Stimulated activated CD4-positive, alpha-beta T cell treated with anti-CD3 and anti-CD28 coated beads, Interleukin-1b, Interleukin-23, amount 100 ng/mL, for 1 hour (primary cell): ENCODE measurements at regions not wholly inside any gene's neighbourhood (a gene's known extent, or its start where the extent isn't known, plus 50 kb on each side); places are given as distances from the start of the nearest gene placed in this dataset.

Experiments used
- DNase-seq, 2 donors: peaks; one replicate each; pipeline ENCODE4 v3.0.0-alpha.2; 2020; ENCODE audit warnings: low read depth in 2 of 2

DNA sequence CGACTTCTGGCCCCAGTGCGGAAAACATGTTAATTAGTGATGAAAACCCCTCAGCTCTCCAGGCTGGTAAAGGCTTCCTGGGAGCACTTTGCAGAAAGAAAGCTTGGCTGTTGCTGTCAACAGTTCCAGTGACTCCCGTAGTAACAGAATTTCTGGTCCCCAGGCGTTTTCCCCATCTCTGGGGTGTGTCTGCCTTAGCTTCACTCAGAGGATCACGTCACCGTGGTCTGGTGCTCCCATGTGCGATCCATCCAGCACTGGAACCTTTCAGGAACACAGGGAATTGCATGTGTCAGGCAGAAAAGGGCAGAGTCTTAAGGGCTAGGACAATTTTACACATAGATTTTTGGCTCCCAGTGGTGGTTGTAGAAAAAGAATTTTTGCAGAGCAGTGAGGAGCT, 470.4 kb upstream of the USP24 start:
- DNase-seq = no peak

DNA sequence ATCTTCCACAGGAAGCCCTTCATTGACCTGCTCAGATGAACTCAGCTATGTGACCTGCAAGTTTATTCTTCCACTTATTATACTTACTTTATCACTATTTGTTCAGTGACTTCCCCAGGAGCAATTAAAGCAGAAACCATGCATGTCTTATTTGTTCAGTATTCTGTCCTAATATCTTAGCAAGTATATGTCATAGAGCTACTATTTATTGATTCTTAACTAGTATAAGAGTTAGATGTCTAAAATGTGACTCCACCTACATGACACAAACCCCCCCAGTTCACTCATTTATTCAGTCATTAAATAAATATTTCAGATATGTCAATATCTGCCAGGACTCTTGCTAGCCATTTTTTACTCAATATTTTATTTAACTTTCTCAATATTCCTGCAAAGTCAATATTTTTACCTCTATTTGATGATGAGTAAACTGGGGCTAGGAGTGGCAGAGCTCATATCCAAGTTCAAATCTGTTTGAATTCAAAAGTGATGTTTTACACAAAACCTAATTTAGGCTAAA, 469.0 kb upstream of the USP24 start:
- DNase-seq = no peak

DNA sequence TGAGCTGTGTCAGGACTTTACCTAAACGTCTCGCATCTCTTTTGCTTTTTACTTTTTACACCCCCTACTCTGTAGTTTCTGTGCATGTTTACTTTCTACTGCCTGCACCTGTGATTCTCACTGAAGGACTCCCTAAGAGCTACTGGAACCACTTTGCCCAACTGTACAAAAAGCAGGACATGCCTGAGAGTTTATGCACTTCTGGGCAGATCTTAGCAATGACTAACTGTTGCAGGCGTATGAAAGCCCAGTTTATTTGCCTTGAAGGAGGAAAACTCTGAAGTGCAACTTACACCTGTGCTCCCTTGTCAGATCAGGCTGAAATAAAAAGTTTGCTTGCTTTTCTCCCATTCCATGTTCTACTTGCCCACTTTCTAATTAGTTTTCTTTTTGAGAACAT, 467.0 kb upstream of the USP24 start:
- DNase-seq = no peak

DNA sequence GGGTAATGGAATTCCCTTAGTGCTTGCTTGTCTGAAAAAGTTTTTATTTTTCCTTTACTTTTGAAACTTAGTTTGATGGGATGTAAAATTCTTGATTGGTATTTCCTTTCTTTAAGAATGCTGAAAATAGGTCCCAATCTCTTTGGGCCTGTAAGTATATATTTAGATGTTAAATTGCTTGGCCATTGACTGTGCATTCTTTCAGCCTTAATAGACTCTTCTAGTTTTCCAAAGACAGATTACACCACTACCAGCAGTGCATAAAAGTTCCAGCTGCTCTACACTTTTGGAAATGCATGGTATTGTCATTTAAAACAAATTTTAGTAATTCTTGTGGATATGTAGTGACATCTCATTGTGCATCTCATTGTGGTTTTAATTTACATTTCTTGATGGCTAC, 464.8 kb upstream of the USP24 start:
- DNase-seq = no peak

DNA sequence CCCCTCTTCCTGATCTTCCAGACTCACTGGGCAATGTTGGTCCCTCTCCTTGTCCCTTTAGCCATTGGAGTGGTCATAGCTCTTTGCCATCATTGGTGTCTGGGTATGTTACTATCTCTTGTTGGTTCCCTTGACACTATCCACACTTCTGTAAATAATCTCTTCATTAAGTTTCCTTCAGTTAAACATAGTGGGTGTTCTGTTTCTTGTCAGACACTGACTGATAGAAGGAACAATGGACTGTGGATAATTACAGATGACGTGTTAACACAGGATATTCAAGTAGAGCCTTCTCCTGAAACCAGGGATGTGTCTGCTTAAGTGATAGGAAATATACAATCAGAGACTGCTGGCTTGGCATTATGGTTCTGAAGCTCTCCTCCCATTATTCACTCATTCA, 458.3 kb upstream of the USP24 start:
- DNase-seq = no peak

DNA sequence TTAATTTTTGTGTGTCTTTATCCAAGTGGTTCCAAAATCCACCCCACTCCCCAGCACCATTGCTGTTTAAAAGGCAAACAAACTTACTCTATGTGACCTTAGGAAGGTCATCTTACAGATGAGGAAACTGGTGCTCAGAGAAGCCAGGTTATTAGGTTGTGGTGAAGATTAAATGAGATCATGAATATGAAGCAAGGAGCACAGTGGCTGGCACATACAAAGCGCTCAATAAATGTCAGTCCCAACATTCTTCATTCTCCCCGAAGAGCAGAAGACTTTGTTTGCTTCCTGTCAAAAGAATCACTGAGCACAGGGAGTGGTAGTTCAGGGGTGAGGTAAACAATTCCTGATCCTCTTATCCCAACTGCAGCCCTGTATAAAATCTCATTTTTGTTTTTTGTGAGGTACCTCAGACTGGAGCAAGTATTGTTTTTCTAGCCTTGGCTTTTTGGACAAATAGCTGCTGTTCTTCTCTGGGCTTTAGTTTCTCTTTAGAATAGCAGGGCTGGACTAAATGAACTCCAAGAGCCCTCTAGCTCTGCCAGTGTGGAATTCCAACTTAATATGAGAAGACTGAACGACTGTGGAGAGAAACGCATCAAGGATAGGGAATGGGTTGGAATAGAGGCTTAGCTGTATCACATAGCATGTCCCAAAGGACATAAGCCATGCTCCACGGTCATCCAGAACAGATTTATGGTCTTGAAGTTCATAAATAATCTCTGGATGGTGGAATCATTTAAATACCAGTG, 455.3 kb upstream of the USP24 start:
- no peak for DNase-seq

DNA sequence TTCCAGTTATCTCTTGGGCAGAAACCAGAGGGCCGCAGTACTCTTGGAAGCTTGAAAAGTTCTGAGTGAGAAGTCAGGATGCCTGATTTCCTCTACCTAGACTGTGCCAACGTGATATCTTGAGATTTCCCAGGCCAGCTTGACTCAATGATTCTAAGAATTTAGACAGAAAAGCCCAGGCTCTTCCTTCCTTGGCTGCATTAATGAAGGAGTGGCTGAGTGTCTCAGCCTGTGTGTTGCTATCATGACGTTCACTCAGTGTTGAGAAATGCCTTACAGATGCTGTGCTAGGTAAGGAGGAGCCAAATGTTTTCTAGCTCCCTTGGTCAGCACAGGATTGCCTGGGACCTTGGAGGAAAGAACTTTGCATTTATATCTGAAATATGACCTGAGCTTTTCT, 454.1 kb upstream of the USP24 start:
- no peak for DNase-seq

DNA sequence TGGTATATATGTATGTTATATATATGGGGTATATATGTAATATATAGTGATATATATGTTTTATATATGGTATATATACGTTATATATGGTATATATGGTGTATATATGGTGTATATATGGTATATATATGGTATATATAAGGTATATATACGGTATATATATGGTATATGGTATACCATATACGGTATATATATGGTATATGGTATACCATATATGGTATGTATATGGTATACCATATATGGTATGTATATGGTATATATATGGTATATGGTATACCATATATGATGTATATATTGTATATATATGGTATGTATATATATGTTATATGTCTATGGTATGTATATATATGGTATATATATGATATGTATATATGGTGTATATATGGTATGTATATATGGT, 447.7 kb upstream of the USP24 start:
- no peak for DNase-seq

DNA sequence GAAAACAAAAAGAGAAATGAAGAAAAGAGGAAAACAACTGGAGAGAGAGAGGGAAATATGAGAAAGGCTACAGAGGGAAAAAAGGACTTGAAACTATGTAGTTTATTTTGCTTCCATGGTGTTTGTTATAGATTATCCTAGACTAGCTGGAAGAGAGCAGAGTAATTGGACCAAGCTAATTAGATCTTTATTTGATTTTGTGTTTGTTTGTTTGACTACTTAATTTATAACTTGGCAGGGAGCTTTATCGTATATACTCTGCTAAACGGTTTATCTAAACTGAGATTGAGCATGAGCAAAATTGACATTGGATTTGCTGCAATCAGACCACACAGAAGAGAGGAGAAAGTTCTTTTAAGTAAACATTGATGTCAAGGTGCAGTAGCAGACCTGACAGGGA, 443.8 kb upstream of the USP24 start:
- no peak for DNase-seq

DNA sequence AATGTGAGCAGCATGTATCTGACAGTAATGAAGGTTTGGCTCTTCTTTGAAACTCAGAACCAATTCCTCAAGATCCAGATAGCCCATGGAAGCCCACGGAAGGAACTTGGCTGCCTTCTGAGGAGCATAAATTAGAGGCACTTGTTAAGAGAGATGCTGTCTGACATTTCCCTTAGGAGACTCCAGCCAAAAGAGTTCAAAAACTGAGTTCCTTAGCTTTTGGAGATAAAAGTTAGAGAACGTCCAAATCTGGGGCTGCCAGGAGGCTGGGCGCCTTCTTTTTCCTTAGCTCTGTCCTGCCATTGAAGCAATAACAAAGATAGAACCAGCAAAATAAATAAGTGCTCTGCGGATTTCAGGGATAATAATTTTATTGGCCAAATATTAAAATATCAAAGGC, 439.6 kb upstream of the USP24 start:
- DNase-seq = no peak

DNA sequence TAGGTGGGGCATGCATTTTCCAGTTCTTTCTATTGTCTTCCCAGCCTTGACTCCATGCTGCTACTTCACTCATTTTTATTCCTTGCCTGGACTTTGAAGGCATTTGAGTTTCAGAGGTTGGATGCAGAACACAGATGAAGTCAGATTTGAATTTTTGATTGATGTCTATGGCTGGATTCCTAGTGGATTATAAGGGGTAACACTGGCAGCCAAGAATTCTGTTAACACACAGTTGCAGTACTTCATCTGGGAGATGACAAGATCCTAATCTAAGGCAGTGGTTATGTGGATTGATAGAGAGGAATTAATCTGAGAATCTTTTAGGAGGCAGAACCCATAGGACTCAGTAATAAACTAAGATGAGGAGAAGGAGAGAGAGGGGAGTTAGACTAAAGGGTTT, 439.0 kb upstream of the USP24 start:
- no peak for DNase-seq

DNA sequence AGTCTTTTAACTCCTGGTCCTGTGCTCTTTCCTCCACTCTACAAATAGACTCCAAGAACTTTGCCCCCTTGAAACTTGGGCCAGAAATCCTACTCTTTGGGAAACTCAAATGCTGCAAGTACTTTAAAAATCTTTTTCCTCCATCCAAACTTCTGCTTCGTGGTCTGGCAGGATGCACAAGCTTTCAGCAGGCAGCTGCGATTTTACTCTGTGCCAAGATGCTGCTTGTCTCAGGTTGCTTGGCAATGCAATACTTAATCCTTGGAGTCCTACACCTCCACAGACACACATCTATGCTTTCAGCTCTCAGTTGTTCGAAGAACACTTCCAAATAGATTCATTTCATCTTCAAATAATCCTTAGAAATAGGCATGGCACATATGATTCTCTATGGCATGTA, 435.3 kb upstream of the USP24 start:
- DNase-seq = no peak

DNA sequence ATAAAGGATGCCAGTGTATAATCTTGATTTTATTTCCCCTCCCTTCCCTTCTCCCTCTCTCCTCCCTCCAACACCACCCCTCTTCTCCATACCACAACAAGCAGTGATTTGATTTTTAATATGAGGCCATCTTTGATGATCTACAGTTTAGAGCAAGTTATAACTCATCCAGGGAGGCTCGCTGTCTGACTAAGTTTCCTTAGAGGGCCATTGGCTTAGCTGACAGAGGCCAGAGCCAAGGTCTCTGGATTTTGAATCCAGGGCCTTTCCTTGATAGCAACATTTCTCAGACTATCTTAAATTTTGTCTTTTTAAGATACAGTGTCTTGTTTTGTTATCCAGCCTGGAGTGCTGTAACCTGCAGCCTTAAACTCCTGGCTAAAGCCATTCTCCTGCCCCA, 431.0 kb upstream of the USP24 start:
- DNase-seq = no peak

DNA sequence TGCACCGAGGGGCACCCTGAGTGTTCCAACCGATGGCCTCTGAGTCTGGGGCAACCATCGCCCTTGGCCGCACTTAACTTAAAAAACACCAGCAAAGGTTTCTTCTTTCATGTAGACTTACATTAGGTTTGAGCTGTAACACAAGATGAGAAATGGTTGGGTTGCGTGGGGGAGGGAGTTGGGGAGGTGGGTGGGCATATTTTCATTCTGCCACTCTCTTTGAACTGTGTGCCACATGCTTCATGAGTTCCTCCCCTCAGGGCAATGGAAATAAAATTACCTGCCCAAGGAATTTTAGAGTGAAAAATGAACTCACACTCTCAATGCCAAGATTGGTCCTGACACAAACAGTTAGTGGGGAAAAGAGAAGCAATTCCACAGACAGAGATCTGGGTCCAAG, 430.1 kb upstream of the USP24 start:
- no peak for DNase-seq

DNA sequence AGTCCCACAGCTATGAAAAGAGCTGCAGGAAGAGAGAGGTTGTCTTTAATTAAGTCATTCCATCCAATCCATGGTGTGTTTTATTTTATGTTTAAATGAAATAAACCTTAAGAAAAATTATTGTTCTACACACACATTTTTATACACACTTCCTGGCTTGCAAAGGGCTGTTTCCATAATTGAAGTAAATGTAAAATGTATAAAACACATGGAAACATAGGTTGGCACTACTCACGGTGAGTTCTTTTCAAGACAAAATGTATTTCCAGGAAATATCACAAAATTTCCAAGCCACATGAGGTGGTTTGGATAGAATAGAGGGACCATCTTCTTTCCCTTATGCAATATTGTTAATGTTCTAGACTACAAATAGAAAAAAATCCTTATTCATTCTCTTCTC, 426.8 kb upstream of the USP24 start:
- no peak for DNase-seq

DNA sequence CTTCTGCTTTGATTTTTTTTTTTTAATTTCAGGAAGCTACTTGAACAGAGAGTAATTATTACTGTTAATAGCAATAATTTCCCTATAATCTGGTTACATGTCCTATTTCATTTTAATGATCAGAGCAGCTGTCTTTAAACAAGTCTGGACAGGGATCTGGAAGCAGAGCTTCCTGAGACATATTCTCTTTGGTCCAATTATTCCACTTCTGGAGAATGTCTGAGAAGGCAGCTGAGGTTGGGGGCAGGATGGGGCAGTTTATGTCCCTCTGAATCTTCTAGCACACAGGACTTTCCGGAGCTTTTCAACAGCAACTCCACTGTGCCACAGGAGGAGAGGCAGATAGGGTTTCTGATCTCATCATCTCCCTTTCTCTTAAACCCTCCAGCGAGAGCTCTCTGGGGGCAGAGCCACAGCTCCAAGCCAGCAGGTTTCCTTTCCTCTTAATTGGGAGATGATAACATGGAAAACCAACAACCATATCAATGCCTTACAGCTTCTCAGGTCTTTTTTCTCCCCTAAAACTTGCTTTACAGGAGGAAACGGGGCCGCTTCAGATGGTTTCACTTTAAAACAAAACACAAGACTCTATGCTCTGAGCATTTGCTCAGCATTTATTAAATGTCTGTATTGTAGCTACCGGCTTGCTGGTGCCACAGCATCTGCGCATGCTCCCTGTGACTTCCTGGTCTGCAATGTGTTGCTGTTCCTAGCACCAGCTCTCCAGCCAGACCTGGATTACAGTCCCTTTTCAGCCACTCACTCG, 425.7 kb upstream of the USP24 start:
- no peak for DNase-seq

DNA sequence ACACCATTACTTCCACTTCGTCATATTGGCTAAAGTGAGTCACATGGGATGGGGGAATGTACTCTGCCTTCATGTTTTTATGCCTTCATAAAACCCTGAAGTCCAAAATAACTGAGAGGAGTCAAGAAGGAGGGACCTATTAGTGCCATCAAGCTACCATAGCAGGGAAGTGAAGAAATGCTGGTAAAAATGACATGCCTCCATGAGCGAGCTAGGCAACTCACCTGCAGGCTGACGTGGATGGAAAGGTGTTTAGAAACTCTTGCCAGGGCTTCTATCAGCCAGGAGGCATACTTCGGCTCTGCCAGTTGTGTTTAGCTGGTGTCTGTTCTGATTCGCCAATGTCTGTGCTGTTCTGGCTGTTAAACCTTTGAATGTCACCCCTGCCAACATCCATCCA, 424.4 kb upstream of the USP24 start:
- no peak for DNase-seq

DNA sequence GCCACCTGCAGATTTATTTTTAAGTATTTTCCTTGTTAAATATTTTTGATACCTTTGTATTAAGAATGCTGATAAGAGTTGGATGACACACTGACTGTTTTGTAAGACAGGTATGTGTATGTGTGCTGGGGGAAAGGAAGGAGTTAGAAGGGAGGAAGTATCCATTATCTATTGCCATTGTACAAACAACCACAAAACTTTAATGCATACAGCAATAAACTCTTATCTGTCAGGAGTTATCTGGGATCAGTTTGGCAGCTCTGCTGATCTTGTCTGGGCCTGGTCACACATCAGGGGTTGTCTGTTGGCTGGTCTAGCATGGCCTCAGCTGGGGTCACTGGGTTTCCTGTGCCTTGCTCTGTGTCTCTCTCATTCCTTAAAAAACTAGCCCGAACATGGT, 423.9 kb upstream of the USP24 start:
- no peak for DNase-seq

DNA sequence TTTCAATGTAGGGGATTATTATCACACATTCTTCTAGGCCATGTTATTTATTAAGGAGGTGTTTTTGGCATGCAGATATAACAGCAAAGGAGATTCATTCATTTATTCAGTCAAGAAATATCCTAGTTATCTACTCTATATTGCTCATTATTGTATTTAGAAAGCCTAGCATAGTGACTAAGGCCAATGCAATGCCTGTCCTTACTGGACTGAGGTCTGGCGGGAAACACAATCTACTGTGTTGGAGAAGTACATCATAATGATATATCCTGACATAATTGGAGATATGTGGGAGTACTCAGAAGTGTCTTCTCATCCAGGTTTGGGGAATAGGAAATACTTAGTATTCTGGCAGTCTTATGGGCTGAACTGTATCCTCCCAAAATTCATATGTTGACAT, 421.5 kb upstream of the USP24 start:
- DNase-seq = no peak

DNA sequence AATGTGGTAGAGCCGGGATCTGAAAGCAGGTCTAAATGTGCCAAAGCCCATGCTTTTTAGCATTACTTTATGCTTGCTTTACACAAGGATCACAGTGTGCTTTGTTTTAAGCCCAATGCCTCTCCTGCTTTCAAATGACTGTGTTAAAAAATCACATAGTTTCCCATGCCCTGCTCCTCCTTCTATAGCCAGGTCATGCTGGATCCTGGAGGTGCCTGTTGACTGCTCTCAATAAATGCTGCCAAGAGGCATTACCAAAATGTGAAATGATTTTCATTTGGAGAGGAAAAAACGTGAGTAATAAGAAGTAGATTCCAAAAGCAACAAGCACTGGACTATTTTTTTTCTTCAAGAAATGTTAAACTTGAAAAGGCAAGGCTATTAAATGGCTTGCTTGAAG, 420.7 kb upstream of the USP24 start:
- DNase-seq = no peak

DNA sequence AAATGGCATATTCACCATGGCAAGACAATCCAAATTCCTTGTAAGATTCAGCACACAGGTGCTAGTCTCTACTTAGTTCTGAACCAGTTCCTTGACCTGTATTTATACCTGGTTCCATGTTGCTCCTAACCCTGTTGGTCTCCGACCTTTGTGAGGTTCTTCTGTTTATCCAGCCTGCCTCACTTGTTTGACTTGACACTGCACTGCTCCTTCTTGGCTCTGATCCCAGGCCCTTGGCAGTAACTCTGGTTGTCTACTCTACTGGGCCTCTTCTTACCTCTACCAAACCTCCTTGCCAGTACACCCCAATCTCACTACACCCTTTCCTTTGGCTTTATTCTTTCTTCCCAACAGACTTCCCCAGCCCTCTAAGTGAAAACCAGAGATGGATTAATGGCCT, 419.4 kb upstream of the USP24 start:
- DNase-seq = no peak

DNA sequence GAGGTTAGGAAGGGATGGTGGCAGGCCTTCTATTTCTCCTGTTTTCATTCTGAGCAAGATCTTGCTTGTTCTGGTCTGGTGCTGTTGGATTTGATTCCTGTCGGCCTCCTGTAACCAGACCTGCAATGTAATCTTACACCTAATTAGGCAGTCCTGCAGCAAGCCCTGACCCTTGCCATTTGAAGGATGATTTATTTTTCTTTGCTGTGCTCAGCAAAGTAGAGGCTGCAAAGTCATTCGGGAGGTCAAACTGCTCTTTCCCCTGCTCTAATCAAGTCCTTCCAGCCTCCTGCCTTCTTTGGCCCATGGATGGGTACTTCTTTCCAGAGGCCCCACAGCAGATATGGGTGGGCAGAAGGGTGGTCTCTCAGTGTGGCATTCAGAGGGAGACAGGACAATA, 417.7 kb upstream of the USP24 start:
- DNase-seq = no peak

DNA sequence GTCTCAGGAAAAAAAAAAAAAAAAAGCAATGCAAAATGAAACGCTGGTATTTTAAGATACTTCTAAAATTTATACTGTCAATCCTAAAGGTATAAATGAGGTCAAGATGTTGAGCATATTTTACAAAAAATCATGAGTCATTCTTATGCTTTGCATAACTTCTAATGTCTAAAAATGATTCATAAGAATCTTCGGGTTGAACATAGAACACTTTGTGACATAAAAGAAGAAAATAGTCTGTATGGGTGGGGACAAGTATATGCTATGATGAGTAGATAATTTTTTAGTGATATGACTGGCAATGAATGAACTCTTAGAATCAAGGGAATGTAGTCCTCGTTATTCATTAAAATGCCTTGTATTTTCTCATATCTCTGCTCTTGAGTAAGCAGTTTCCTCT, 416.9 kb upstream of the USP24 start:
- no peak for DNase-seq

DNA sequence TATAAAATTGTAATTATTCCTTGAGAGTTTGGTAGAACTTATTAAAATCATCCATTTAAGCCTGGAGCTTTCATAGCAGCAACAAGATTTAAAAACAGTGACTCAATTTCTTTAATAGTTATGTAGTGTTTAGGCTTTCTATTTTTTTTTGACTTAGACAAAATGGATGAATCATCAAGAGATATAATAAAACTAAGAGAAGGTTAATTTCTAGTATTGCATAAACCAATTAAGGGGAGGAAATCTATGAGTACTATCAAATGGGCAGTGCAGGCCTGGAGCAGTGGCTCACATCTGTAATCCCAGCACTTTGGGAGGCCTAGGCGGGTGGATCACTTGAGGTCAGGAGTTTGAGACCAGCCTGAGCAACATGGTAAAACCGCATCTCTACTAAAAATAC, 416.3 kb upstream of the USP24 start:
- no peak for DNase-seq
